ENCODE measurements at regions not wholly inside any gene's neighbourhood (a gene's known extent, or its start where the extent isn't known, plus 50 kb on each side); places are given as distances from the start of the nearest gene placed in this dataset.

GRCh38 chr7:47221826-47222225 is 360.1 kb downstream of the TNS3 start:
- Histone ChIP-seq H3K36me3 (no peaks in the 10 kb centered on the region), H3K27ac (no peak overlapping the region), H3K27me3 (no peaks in the 10 kb centered on the region), H3K4me1 (peaks cover 0 to 7% (median 0%) of the 10 kb centered on the region in 9 donors), H3K4me3 (no peak overlapping the region), H3K9me3 (no peaks in the 10 kb centered on the region)
- DNase-seq = no peak
- ATAC-seq = no peak
- WGBS, 2 donors = 78 to 82% methylated on average over 3 of the region's 3 CpGs
- no peak for TF ChIP-seq CTCF (IDR thresholded peaks at IDR 0.05)
- intact Hi-C loops (cut with DNase I) = no loop called here

GRCh38 chr7:47218378-47219176 is 363.3 kb downstream of the TNS3 start:
- intact Hi-C loops (cut with DNase I) = no loop called here
- peak in 1 of 8 donors; percentile 22 for ATAC-seq
- Histone ChIP-seq H3K9me3 (no peaks in the 10 kb centered on the region), H3K36me3 (no peaks in the 10 kb centered on the region), H3K27me3 (no peaks in the 10 kb centered on the region), H3K4me1 (peaks cover 0 to 7% (median 0%) of the 10 kb centered on the region in 9 donors), H3K4me3 (no peak overlapping the region), H3K27ac (no peak overlapping the region)
- no peak for TF ChIP-seq CTCF (IDR thresholded peaks at IDR 0.05)
- no peak for DNase-seq
- WGBS, 2 donors = 86 to 94% methylated on average over 9 of the region's 9 CpGs

GRCh38 chr7:47217570-47218360 is 364.1 kb downstream of the TNS3 start:
- intact Hi-C loops (cut with DNase I) = no loop called here
- Histone ChIP-seq H3K4me3 (no peak overlapping the region), H3K27me3 (peaks cover 0 to 3% (median 0%) of the 10 kb centered on the region in 7 donors), H3K27ac (no peak overlapping the region), H3K9me3 (no peaks in the 10 kb centered on the region), H3K4me1 (peaks cover 0 to 7% (median 0%) of the 10 kb centered on the region in 9 donors), H3K36me3 (no peaks in the 10 kb centered on the region)
- DNase-seq = no peak
- ATAC-seq = no peak
- TF ChIP-seq CTCF (IDR thresholded peaks at IDR 0.05) = no peak
- WGBS, 2 donors = 85 to 86% methylated on average over 7 of the region's 7 CpGs

GRCh38 chr7:47217086-47217485 is 364.8 kb downstream of the TNS3 start:
- ATAC-seq (no peak), DNase-seq (no peak)
- intact Hi-C loops (cut with DNase I) = no loop called here
- no peaks in the 10 kb centered on the region for H3K9me3 ChIP-seq
- no peaks in the 10 kb centered on the region for H3K36me3 ChIP-seq
- no peak overlapping the region for H3K27ac ChIP-seq
- no peak overlapping the region for H3K4me3 ChIP-seq
- peaks cover 0 to 3% (median 0%) of the 10 kb centered on the region in 7 donors for H3K27me3 ChIP-seq
- WGBS, 2 donors = 73 to 84% methylated on average over 3 of the region's 3 CpGs
- peaks cover 0 to 7% (median 0%) of the 10 kb centered on the region in 9 donors for H3K4me1 ChIP-seq
- no peak for TF ChIP-seq CTCF (IDR thresholded peaks at IDR 0.05)
